GM19238 (cell line): ENCODE measurements at regions not wholly inside any gene's neighbourhood (a gene's known extent, or its start where the extent isn't known, plus 50 kb on each side); places are given as distances from the start of the nearest gene placed in this dataset.
"Not testable (repeated sequence)": the region's sequence is repeated elsewhere in the genome, so short reads cannot be mapped to it uniquely, and the experiment has no call there.

Experiments used
- DNase-seq: peaks from one replicate; pipeline ENCODE4 v3.0.0; 2011; ENCODE audit warnings: low spot score; ENCODE audit not compliant: insufficient read length

DNA sequence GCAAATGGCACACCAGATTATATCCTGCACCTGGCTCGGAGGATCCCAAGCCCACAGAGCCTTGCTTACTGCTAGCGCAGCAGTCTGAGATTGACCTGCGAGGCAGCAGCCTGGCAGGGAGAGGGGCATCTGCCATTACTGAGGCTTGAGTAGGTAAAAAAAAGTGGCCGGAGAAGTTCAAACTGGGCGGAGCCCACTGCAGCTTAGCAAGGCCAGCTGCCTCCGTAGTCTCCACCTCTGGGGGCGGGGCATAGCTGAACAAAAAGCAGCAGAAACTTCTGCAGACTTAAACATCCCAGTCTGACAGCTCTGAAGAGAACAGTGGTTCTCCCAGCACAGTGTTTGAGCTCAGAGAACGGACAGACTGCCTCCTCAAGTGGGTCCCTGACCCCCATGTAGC, 85.4 kb upstream of the TMEM170B start:
- DNase-seq = not testable (repeated sequence)

DNA sequence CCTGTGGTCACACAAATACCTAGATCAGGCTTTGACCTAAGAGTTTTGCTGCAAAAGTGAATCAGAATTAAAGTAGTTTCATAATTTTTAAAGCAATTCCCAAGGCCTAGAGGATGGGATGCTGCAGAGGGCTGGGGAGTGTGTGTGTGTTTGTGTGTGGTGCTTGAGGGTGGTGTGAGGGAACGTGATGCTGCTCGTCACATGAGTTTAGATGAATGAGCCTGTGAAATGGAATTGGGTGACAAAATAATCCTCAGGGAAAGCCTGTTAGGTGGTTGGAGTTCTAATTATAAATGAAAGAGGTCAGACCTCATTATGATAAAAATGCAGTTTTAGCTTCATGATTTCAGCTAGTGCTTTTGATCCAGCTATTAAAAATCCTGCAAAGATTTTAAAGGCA, 87.5 kb upstream of the TMEM170B start:
- no peak for DNase-seq

DNA sequence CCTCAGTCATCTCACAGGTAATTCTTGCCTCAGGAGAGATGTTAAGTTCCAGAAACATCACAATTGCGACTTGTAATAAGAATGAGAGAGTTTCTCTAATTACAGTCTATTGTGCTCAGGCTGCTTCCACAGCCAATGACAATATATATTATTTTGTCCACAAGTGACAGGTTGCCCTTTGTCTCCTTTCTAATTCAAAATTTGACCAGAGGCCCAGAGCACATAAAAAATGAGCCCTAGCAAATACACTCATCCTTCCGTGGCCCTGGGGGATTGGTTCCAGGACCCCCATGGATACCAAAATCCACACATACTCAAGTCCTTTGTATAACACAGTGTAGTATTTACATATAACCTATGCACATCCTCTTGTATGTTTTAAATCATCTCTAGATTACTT, 88.1 kb upstream of the TMEM170B start:
- no peak for DNase-seq

DNA sequence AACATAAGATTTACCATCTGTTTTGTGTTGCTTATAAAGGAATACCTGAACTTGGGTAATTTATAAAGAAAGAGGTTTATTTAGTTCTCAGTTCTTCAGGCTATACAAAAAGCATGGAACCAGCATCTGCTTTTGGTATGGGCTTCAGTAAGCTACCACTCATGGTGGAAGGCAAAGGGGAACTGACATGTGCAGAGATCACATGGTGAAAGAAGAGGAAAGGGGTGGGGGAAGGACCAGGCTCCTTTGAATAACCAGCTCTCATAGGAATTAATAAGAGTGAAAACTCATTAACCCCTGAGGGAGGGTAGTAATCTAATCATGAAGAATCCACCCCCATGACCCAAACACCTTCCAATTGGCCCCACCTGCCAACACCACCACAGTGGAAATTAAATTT, 89.5 kb upstream of the TMEM170B start:
- no peak for DNase-seq

DNA sequence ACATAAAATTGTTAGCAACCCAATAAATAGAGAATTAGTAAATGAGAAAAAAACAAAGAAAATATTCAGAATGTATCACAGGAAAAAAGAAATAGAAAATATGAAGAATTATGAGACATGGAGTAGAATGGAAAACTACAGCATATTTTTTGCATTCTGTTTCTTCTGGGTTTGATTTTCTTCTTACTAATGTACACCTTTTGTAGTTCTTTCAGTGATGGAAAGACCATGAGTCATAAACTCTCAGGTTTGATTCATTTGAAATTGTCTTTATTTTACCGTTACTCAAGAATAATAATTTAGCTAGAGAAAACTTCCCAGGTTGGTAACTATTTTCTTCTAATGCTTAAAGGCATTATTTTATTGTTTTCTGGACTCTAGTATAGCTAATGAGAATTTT, 90.3 kb upstream of the TMEM170B start:
- DNase-seq = no peak

DNA sequence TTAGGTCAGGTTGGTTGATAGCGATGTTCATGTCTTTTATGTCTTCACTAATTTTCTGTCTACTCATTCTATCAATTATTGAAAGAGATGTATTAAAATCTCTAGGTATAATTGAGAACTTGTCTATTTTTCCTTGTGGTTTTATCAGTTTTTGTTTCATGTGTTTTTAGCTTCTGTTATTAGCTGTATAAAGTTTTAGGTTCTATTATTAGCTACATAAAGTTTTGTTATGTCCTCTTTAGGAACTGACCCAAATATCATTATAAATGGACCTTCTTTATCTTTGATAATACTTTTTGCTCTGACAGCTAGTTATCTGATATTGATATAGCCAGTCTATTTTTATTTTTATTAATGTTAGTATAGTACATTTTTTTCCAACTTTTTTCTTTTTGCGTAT, 92.4 kb upstream of the TMEM170B start:
- DNase-seq = no peak

DNA sequence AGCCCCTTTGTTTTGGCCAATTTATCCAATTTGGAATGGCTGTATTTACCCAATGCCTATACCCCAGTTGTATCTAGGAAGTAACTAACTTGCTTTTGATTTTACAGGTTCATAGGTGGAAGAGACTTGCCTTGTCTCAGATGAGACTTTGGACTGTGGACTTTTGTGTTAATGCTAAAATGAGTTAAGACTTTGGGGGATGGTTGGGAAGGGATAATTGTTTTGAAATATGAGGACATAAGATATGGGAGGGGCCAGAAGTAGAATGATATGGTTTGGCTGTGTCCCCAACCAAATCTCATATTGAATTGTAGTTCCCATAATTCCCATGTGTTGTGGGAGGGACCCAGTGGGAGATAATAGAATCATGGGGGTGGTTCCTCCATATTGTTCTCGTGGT, 94.4 kb upstream of the TMEM170B start:
- DNase-seq = not testable (repeated sequence)

DNA sequence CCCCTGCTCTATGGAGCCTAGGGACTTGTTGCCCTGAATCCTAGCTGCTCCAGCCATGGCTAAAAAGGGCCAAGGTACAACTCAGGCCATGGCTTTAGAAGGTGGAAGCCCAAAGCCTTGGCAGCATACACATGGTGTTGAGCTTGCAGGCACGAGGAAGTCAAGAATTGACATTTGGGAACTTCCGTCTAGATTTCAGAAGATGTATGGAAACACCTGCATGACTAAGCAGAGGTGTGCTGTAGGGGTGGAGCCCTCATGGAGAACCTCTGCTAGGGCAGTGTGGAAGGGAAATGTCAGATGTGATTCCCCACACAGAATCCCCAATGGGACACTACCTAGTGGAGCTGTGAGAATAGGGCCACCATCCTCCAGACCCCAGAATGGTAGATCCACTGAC, 95.1 kb upstream of the TMEM170B start:
- DNase-seq = no peak

DNA sequence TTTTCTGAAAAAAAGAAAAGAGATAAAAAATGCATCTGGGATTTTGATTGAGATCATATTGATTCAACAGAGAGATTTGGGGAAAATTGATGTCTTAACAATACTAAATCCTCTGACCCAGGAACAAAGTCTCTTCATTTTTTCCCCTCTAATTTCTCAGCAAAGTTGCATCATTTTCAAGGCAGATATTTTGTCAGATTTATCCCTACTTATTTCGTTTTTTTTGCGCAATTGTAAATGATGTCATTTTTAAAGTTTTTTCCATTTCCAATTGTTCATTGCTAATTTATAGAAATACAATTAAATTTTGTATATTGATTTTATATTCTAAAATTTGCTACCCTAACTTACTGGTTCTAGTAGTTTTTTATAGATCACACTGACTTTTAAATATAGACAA, 97.7 kb upstream of the TMEM170B start:
- DNase-seq = no peak

DNA sequence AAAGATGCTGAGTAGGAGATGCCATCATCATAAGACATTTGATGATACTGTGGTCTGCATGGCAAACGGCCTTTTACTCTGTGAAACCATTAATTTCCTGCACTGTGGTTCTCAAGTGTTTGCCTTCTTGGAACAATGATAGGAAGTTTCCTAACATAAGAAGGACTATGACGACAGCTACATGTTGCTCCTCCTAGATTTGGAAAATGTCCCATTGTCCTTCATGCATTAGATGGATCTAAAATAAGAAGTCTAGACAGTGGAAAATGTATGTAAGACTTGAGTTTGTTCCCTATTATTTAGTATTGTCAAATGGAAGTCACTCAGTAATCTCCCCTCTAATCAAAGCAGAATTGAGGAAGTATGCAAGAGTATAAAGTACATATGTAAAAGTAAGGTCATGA, 98.5 kb upstream of the TMEM170B start:
- DNase-seq = no peak

DNA sequence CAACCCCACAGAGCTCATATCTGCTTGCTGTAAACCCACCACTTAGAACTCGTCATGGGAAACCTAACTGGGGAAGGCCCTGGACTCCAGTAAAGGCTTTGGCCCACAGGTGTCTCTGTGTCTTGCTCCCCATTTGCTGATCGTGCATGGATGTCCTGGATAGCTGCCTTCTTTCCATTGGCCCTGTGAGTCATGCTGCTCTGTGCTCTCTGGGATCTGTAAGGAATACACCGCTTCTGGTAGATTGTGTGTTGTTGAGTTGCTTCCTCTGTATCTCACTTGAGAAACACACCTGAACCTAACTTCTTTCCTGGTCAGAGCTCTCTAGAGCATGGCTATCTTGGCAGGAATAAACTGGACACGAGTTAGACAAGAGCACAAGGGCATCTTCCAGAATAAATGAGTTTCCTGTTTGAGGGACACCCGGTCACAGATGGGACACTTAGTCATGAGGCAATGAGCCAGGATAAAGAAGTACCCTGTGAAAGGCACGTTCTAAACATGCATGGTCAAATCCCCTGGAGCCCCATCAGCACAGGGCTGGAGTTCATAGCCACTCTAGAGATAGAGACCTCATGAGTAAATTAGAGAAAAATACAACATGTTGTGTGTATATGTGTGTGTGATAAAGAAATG, 99.6 kb upstream of the TMEM170B start:
- DNase-seq = no peak

DNA sequence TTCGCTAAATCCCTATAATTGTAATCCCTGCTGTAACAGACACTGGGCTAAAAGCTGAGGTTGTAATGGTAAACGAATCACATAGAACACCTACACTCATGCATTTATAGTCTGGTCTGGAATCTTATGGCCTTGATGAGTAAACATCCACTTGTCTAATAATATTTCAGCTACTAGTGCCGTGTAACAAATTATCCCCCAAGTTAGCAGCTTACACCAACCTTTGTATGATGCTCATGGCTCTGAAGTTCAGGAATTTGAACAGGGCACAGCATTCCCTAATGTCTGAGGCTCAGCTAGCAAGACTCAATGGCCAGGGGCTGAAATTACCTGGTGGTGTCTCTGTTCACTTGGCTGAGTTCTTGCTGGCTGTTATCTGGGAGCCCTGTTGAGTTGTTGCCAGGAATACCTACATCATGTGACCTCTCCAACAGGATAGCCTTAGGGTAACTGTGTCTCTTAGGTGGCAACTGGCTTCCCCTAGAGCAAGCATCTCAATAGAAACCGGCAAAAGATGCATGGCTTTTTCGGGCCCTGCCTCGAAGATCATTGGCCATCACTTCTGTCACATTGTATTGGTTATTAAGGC, 100.9 kb upstream of the TMEM170B start:
- no peak for DNase-seq

DNA sequence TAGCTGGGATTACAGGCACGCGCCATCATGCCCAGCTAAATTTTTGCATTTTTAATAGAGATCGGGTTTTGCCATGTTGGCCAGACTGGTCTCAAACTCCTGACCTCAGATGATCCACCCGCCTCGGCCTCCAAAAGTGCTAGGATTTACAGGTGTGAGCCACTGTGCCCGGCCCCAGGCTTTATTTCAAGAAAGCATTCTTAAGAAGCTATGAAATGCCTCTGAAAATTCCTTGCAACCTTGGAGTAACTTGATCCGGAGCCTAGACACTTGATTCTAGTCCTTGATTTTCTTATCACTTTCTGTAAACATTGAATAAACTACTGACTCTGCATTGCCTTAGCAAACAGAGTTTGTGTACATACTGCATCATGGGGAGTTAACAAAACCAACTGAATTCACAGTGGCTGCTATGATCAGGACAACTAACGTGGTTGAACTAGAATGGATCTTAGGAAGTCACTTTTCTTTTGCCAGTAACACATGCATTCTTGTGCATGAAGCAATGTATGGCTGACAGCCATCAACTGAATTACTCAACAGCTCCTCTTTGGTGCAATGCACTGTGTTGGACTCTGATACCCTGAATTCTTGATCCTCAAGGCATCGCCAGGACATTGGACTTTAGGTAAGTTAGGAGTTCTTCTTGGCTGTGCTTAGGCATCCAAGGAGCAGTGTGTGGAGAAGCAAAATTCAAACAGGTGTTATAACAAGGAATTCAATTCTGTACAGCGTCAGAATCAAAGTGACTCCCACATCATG, 102.8 kb upstream of the TMEM170B start:
- no peak for DNase-seq

DNA sequence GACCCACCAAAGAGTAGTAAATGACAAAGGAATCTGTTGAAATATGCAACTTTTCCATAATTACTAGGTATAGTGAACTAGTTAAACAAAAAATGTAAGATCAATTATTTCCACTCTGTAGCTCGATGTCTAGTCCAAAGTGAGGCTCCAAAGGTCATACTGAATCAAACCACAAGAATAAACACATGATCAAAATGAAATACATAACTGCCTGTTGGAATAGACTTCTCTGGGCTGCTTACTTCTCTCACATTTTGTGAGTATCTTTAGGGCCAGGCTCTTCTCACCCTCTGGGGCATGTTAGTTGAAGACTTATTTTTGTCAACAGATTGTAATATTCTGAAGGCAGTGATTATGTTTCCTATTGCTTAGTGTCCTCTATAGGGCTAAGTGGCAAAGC, 103.7 kb upstream of the TMEM170B start:
- DNase-seq = no peak

DNA sequence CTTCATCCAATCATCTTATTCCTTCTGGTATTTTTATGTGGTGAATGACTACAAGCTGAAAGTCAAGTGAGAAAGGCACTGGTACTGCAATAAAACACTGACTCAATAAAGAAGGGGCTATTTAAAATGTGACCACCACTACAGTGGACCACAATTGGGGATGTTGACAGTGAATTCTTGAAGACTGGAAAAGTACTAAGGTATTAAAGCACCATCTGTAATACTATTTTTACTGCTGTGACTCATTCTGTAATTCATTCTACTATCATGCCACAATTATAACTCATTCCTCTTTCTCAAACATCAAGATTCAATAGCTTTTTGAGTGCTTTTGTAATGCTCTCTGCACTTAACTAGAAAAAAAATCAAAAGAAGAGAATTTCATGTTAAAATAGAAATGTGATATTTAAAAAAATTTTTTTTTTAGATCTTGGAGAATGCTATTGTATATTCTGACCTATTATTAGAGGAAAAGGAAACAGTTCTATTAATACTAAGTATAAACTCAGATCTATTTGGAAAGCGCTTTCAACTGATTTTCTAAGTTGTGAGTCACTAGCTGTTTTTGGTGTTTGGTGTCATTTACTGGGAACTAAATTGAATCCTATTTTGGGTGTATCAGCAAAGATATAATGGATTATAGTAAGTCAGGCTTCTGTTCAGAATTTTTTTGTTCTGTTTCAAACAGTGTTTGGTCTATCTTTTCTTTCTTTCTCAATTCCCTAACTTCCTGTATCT, 104.7 kb upstream of the TMEM170B start:
- DNase-seq = no peak

DNA sequence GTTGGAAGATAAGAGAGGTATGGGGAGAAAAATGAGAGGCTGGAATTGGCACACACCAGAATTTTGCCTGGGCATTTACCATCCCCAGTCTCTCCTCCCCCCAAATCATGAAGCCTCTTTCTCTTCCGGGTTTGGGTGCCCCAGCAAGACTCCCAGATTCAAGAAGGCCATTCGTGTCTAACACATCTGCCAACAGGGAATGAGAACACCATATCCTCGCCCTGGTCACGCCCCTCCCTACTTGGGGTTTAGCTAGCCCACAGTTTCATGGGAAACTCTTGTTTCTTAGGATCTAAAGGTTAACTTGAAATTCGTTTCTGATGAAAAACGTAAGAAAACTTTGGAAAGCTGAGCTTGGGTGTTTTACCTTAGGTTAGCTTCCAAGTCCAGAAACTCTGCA, 105.5 kb upstream of the TMEM170B start:
- no peak for DNase-seq

DNA sequence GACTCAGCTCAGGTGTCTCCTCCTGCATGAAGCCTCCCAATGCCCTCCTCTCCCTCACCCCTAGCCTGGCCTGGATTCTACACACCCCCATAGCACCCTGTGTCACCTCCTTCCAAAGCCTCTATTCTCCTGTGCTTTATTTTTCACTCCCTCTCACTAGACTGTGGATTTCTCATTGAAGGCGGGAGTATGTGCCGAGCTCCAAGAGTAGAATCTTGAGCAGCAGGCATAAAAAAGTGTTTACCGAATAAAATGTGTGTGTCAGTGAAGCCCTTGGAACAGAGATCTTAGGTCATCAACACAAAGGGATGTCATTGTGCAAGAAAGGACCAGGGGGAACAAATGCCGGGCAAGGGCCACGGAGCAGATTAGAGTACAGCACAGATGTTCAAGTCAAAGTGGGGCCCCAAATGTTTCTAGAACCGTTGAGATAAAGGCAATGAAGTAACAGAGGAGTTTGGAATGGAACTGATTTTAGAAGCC, 106.1 kb upstream of the TMEM170B start:
- no peak for DNase-seq

DNA sequence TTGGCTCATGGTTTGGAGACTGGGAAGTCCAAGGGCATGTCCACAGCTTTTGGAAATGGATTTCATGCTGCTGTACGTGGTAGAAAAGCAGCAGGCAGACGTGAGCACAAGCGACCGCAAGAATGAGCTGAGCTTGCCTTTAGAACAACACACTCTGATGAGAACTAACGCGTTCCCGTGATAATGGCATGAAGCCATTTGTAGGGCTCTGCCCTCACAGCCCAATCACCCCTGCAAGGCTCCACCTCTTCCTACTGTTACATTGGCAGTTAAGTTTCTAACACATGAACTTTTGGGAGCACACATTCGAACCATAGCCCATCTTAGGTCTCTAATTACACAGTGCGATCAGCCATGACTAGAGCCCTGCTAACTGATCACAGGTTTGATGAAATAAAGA, 107.5 kb upstream of the TMEM170B start:
- DNase-seq = no peak

DNA sequence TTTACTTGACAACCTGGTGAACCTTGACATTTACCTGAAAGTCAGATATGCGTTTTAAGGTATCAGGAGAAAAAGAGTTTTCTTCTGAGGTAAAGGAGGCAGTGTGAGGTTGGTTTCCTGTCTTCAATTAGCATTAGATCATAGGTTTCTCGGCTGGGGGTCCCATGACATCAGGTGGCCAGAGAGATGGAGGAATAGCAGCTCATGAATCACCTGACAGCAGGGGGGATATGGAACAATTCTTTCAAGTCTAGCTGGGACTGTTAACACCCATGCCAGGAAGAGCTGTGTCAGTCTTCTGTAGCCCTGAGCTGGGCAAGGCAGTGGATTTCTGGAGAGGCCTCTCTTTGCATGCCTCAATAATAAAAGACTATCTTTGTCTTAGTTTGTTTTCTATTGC, 108.0 kb upstream of the TMEM170B start:
- DNase-seq = no peak

DNA sequence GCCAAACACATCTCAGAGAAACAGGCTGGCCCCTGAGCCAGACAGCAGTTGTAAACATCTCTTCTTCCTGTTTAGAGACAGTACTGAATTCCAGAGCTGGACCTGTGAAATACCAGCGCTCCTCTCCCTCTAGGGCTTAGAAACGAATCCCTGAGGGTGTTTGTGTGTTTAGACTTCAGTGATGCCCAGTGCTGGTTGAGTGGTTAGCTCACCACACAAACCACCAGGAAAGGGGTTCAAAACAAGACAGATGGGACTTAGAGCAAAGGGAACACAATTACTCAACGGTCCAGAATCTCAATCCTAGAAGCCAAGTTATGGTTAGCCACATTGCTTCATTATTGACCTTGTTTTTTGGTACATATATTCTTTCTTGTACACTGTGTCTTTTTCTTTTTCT, 108.7 kb upstream of the TMEM170B start:
- no peak for DNase-seq

DNA sequence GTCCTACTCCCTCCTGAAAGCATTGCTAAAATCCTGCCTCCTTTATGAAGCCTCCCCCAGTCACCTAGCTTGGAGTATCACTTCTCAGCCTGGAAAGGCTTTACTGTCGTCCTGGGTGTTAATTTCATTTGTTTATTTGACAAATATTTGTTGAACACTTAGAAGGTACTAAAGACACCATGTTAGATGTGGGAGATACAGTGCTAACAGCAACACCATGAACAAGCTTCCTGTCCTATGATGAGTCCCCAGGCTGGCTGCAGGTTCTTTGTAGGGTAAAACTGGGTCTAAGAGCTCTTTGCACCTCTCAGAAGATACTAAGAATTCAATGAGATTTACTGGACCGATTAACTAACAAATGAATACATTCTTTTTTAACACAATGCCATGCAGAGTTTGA, 109.2 kb upstream of the TMEM170B start:
- DNase-seq = no peak

DNA sequence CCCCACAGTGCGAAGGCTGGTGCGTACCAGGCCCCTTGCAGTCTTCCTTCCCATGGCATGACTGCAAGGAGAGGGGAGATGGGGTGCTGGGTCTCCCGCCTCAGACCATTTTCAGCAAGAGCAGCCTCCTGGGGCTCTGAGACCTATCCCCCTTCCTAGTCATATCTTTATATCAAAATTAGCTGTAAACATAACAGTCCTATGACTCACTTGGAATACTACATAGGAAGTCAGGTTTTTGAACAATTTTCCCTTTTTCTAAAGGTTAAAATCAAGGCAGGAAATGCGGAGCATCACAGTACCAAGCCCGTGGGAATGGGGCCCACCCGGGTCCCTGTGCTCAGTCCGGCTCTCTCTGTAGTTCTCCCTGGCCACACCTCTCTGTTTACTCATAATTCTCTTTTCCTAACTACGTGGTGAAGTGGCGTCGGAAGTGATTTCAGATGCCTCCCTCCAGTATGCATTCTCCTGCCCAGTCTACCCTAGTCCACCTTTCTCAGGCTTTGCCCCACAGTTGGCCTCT, 109.8 kb upstream of the TMEM170B start:
- DNase-seq = no peak
